Stimulated activated CD8-positive, alpha-beta memory T cell treated with anti-CD3 and anti-CD28 coated beads, Interleukin-7, amount 100 ng/mL, for 24 hours (primary cell): ENCODE measurements at regions not wholly inside any gene's neighbourhood (a gene's known extent, or its start where the extent isn't known, plus 50 kb on each side); places are given as distances from the start of the nearest gene placed in this dataset.

ENCODE experiments used
- DNase-seq: peaks from one replicate; pipeline ENCODE4 v3.0.0-alpha.2; 2020; ENCODE audit warnings: low read depth

GRCh38 chr5:107293541-107294210 is 377.1 kb downstream of the EFNA5 start:
- DNase-seq, result no peak

GRCh38 chr5:107291866-107292265 is 378.9 kb downstream of the EFNA5 start:
- DNase-seq, result no peak

- no peak for DNase-seq
Observed at GRCh38 chr5:107290780-107291398, 379.8 kb downstream of the EFNA5 start.

GRCh38 chr5:107289030-107289714 is 381.6 kb downstream of the EFNA5 start:
- DNase-seq, result no peak

- DNase-seq, result no peak
Observed at GRCh38 chr5:107286447-107287098, 384.2 kb downstream of the EFNA5 start.

GRCh38 chr5:107285772-107286171 is 385.0 kb downstream of the EFNA5 start:
- DNase-seq, result no peak

- DNase-seq, result no peak
Observed at GRCh38 chr5:107284822-107285525, 385.8 kb downstream of the EFNA5 start.

GRCh38 chr5:107282061-107282460 is 388.7 kb downstream of the EFNA5 start:
- no peak for DNase-seq

- no peak for DNase-seq
Observed at GRCh38 chr5:107278774-107279173, 392.0 kb downstream of the EFNA5 start.

- DNase-seq, result no peak
Observed at GRCh38 chr5:107277485-107278125, 393.1 kb downstream of the EFNA5 start.

GRCh38 chr5:107275333-107275732 is 395.4 kb downstream of the EFNA5 start:
- no peak for DNase-seq

GRCh38 chr5:107274571-107274970 is 396.2 kb downstream of the EFNA5 start:
- no peak for DNase-seq

GRCh38 chr5:107272954-107273353 is 397.8 kb downstream of the EFNA5 start:
- no peak for DNase-seq

- no peak for DNase-seq
Observed at GRCh38 chr5:107272509-107272908, 398.2 kb downstream of the EFNA5 start.

GRCh38 chr5:107271682-107272350 is 398.9 kb downstream of the EFNA5 start:
- no peak for DNase-seq

GRCh38 chr5:107270561-107270960 is 400.2 kb downstream of the EFNA5 start:
- DNase-seq, result no peak

- no peak for DNase-seq
Observed at GRCh38 chr5:107269678-107270077, 401.1 kb downstream of the EFNA5 start.

GRCh38 chr5:107269256-107269655 is 401.5 kb downstream of the EFNA5 start:
- no peak for DNase-seq

GRCh38 chr5:107268241-107268640 is 402.5 kb downstream of the EFNA5 start:
- DNase-seq, result no peak

GRCh38 chr5:107266100-107266499 is 404.6 kb downstream of the EFNA5 start:
- no peak for DNase-seq

- DNase-seq, result no peak
Observed at GRCh38 chr5:107265193-107265592, 405.5 kb downstream of the EFNA5 start.
